ENCODE measurements at regions not wholly inside any gene's neighbourhood (a gene's known extent, or its start where the extent isn't known, plus 50 kb on each side); places are given as distances from the start of the nearest gene placed in this dataset.
A peak's percentile ranks its signal among the peaks of the same experiment; 100 is the strongest.

DNA sequence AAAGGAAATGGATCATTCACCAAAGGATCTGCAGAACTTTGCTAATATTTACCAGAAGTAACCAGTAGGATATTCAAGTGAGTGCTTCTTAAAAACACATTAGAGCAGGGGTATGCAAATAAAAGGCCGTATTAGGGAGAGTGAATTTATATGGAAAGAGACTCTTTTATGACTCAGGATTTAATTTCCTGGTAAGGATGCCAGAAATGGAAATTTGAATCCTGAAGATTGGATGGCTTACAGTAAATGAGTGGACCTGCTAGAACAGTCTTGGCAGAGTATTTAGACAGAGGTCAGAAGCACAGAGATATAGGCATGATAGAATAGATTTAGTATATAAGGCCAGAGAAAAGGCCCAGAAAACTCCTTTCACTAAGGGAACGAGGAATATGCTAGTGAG is 201.6 kb downstream of the SLITRK5 start:
- no peaks in the 10 kb centered on the region for H3K27me3 ChIP-seq
- DNase-seq (ENCODE audit: low spot score), result no peak
- H3K36me3 ChIP-seq (replicated peaks; ENCODE audit: insufficient read depth, low read depth), result no peaks in the 10 kb centered on the region
- TF ChIP-seq EZH2phosphoT487 (IDR thresholded peaks at IDR 0.05; ENCODE audit: low read depth, severe bottlenecking, unreplicated experiment) (no peak), EZH2 (IDR thresholded peaks at IDR 0.05; ENCODE audit: borderline replicate concordance) (no peak)
- TF ChIP-seq, protein P1, sequence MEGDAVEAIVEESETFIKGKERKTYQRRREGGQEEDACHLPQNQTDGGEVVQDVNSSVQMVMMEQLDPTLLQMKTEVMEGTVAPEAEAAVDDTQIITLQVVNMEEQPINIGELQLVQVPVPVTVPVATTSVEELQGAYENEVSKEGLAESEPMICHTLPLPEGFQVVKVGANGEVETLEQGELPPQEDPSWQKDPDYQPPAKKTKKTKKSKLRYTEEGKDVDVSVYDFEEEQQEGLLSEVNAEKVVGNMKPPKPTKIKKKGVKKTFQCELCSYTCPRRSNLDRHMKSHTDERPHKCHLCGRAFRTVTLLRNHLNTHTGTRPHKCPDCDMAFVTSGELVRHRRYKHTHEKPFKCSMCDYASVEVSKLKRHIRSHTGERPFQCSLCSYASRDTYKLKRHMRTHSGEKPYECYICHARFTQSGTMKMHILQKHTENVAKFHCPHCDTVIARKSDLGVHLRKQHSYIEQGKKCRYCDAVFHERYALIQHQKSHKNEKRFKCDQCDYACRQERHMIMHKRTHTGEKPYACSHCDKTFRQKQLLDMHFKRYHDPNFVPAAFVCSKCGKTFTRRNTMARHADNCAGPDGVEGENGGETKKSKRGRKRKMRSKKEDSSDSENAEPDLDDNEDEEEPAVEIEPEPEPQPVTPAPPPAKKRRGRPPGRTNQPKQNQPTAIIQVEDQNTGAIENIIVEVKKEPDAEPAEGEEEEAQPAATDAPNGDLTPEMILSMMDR (IDR thresholded peaks at IDR 0.05; ENCODE audit: poor library complexity), result no peak
- no peaks in the 10 kb centered on the region for H3K4me1 ChIP-seq (ENCODE audit: insufficient read depth)
- no peaks in the 10 kb centered on the region for H3K9me2 ChIP-seq (replicated peaks; ENCODE audit: insufficient read depth)
- H3K9me3 ChIP-seq (ENCODE audit: low read depth), result no peaks in the 10 kb centered on the region
- H3K79me2 ChIP-seq, result no peaks in the 10 kb centered on the region
- WGBS (ENCODE audit: low lambda C conversion rate, missing lambda C conversion rate), result 79% methylated on average over 2 of the region's 2 CpGs
- H3K4me3 ChIP-seq, result no peak overlapping the region
- no peaks in the 10 kb centered on the region for H4K20me1 ChIP-seq (ENCODE audit: insufficient read depth, poor library complexity, severe bottlenecking)
- H3K4me2 ChIP-seq, result no peak overlapping the region
- H3K27ac ChIP-seq, result no peak overlapping the region
- no peak overlapping the region for H2AFZ ChIP-seq

- DNase-seq (ENCODE audit: low spot score), result no peak
- Histone ChIP-seq H3K27ac (no peak overlapping the region), H3K9me3 (ENCODE audit: low read depth) (no peaks in the 10 kb centered on the region), H3K79me2 (no peaks in the 10 kb centered on the region), H3K27me3 (no peaks in the 10 kb centered on the region), H2AFZ (no peak overlapping the region), H4K20me1 (ENCODE audit: insufficient read depth, poor library complexity, severe bottlenecking) (no peaks in the 10 kb centered on the region), H3K9me2 (replicated peaks; ENCODE audit: insufficient read depth) (no peaks in the 10 kb centered on the region), H3K4me2 (no peak overlapping the region), H3K4me1 (ENCODE audit: insufficient read depth) (no peaks in the 10 kb centered on the region), H3K36me3 (replicated peaks; ENCODE audit: insufficient read depth, low read depth) (no peaks in the 10 kb centered on the region), H3K4me3 (no peak overlapping the region)
- TF ChIP-seq EZH2phosphoT487 (IDR thresholded peaks at IDR 0.05; ENCODE audit: low read depth, severe bottlenecking, unreplicated experiment) (no peak), EZH2 (IDR thresholded peaks at IDR 0.05; ENCODE audit: borderline replicate concordance) (no peak)
- TF ChIP-seq, protein P1 (IDR thresholded peaks at IDR 0.05; ENCODE audit: poor library complexity), result no peak
- 69% methylated on average over 2 of the region's 2 CpGs for WGBS (ENCODE audit: low lambda C conversion rate, missing lambda C conversion rate)
These were observed 206.3 kb downstream of the SLITRK5 start for GRCh38 chr13:87877477-87877876.

- H3K27ac ChIP-seq, result no peak overlapping the region
- no peaks in the 10 kb centered on the region for H3K9me2 ChIP-seq (replicated peaks; ENCODE audit: insufficient read depth)
- TF ChIP-seq, protein P1 (IDR thresholded peaks at IDR 0.05; ENCODE audit: poor library complexity), result no peak
- TF ChIP-seq EZH2 (IDR thresholded peaks at IDR 0.05; ENCODE audit: borderline replicate concordance), result no peak
- TF ChIP-seq EZH2phosphoT487 (IDR thresholded peaks at IDR 0.05; ENCODE audit: low read depth, severe bottlenecking, unreplicated experiment), result no peak
- H3K4me3 ChIP-seq, result no peak overlapping the region
- no peak for DNase-seq (ENCODE audit: low spot score)
- H3K9me3 ChIP-seq (ENCODE audit: low read depth), result no peaks in the 10 kb centered on the region
- H3K27me3 ChIP-seq, result no peaks in the 10 kb centered on the region
- H3K4me1 ChIP-seq (ENCODE audit: insufficient read depth), result no peaks in the 10 kb centered on the region
- no peaks in the 10 kb centered on the region for H4K20me1 ChIP-seq (ENCODE audit: insufficient read depth, poor library complexity, severe bottlenecking)
- H2AFZ ChIP-seq, result no peak overlapping the region
- no peak overlapping the region for H3K4me2 ChIP-seq
- no peaks in the 10 kb centered on the region for H3K36me3 ChIP-seq (replicated peaks; ENCODE audit: insufficient read depth, low read depth)
- H3K79me2 ChIP-seq, result no peaks in the 10 kb centered on the region
These were observed 207.5 kb downstream of the SLITRK5 start for GRCh38 chr13:87878706-87879105.

DNA sequence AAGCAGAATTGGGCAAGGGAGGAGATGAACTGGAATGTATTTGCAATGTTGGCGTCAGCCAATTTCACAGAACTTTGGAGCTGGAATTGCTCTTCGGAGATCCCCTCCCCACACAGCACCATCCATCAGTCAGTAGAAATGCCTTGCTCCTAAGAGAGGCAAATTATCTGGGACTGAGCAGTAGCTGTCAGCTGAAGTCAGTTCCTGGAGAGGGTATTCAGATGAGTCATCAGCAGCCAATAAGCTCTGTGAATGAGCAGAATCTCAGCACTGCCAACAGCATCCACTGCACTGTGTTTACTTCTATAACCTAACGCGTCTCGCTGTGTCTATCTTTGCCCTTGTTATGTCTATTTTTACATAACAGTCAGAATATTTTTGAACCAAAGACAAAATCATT is 213.7 kb downstream of the SLITRK5 start:
- peak; percentile 62 for DNase-seq (ENCODE audit: low spot score)
- 56% methylated on average over 5 of the region's 5 CpGs for WGBS (ENCODE audit: low lambda C conversion rate, missing lambda C conversion rate)
- Histone ChIP-seq H3K27me3 (no peaks in the 10 kb centered on the region), H3K4me3 (no peak overlapping the region), H3K36me3 (replicated peaks; ENCODE audit: insufficient read depth, low read depth) (no peaks in the 10 kb centered on the region), H3K9me3 (ENCODE audit: low read depth) (no peaks in the 10 kb centered on the region), H3K9me2 (replicated peaks; ENCODE audit: insufficient read depth) (no peaks in the 10 kb centered on the region), H3K4me2 (no peak overlapping the region), H3K4me1 (ENCODE audit: insufficient read depth) (no peaks in the 10 kb centered on the region), H3K79me2 (no peaks in the 10 kb centered on the region), H3K27ac (no peak overlapping the region), H4K20me1 (ENCODE audit: insufficient read depth, poor library complexity, severe bottlenecking) (no peaks in the 10 kb centered on the region), H2AFZ (no peak overlapping the region)
- TF ChIP-seq, protein P1 (IDR thresholded peaks at IDR 0.05; ENCODE audit: poor library complexity), result no peak
- TF ChIP-seq EZH2phosphoT487 (IDR thresholded peaks at IDR 0.05; ENCODE audit: low read depth, severe bottlenecking, unreplicated experiment), result no peak
- TF ChIP-seq EZH2 (IDR thresholded peaks at IDR 0.05; ENCODE audit: borderline replicate concordance), result no peak
